AG10803 (cell line): ENCODE measurements at regions not wholly inside any gene's neighbourhood (a gene's known extent, or its start where the extent isn't known, plus 50 kb on each side); places are given as distances from the start of the nearest gene placed in this dataset.
"Not testable (repeated sequence)": the region's sequence is repeated elsewhere in the genome, so short reads cannot be mapped to it uniquely, and the experiment has no call there.

ENCODE experiments used
- DNase-seq: peaks from one replicate; pipeline ENCODE4 v3.0.0; 2010; ENCODE audit warnings: low read depth
- H3K4me3 ChIP-seq: 2 replicates; pipeline ENCODE4 v1.5.1; 2011; ENCODE audit warnings: mild to moderate bottlenecking, low read length, control low read depth
- TF ChIP-seq, protein P1 (sequence below): conservative IDR thresholded peaks from 2 replicates; pipeline ENCODE4 v1.5.1; 2011; ENCODE audit warnings: mild to moderate bottlenecking, low read length, control low read depth, inconsistent platforms

DNA sequence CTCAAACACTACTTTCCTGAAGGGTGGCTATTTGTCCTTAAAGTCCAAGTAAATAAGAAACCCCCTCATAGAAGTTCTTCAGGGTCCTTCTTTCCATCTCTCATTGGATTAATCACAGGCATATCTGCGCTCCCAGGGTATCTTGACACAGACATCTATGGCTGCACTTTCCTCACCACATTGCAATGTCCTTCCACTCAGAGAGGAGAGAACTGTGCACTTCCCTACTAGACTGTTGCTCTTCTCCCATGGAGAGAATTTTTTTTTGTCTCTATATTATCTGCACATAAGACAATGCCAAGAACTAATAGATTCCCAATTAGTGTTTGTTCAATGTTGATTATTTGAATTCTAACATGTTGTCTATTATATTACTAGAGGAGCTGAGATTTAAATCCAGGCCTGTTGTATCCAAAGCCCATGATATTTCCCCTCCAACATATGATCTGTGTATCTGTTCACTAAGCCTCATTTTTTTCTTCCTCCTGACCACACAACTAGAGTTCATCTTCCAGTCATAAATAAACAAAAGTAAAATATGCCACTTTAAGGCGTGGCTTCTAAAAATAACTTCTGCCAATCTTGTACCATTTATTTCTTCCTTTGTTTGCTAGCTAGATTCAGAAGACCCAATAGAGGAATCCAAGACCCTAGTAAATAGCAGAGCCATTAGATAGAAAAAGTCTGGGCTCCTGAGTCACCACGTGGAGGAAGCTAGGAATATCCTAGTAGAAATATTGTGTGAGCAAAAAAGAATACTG is 61.5 kb upstream of the FAM241A start:
- no peak for DNase-seq
- TF ChIP-seq, protein P1, sequence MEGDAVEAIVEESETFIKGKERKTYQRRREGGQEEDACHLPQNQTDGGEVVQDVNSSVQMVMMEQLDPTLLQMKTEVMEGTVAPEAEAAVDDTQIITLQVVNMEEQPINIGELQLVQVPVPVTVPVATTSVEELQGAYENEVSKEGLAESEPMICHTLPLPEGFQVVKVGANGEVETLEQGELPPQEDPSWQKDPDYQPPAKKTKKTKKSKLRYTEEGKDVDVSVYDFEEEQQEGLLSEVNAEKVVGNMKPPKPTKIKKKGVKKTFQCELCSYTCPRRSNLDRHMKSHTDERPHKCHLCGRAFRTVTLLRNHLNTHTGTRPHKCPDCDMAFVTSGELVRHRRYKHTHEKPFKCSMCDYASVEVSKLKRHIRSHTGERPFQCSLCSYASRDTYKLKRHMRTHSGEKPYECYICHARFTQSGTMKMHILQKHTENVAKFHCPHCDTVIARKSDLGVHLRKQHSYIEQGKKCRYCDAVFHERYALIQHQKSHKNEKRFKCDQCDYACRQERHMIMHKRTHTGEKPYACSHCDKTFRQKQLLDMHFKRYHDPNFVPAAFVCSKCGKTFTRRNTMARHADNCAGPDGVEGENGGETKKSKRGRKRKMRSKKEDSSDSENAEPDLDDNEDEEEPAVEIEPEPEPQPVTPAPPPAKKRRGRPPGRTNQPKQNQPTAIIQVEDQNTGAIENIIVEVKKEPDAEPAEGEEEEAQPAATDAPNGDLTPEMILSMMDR: no peak
- no peak overlapping the region for H3K4me3 ChIP-seq

DNA sequence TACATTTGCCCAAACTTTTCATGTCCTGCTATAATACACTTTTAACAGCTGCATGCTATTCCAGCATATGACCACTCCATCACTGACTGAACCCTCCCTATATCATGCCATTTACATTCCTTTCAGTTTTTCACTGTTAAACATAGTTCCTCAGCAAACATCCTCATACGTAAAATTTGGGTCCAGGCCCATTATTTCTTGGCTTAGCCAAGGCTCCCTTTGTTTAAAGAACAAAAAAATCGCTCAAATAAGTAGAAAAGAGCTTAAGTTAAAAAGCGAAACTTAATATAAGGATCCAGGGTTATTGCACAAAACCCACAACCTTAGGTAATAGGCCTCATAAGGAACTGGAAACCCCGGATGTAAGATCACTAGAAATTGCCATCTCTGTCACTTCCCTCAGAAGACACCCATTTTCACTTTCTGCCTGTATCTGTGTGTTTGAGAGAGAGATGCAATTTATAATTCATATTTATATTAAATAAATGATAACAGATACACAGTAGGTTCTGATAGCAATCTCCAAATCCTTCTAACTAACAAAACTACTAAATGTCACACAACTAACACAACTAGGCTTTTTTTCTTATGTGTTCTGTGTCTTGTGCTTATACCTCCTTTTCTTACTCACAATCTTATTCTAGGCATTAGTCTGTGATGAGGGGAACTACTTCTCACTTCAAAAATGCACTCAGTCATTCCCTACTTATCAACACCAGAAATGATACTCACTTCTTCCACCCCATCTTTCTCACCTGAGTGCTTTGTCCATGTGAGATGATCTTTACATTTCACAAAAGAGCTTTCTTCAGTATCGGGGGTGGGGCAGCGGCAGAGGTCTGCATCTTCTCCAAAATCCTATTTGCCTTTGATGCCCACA is 59.9 kb upstream of the FAM241A start:
- TF ChIP-seq, protein P1: no peak
- H3K4me3 ChIP-seq: no peak overlapping the region
- DNase-seq: no peak

DNA sequence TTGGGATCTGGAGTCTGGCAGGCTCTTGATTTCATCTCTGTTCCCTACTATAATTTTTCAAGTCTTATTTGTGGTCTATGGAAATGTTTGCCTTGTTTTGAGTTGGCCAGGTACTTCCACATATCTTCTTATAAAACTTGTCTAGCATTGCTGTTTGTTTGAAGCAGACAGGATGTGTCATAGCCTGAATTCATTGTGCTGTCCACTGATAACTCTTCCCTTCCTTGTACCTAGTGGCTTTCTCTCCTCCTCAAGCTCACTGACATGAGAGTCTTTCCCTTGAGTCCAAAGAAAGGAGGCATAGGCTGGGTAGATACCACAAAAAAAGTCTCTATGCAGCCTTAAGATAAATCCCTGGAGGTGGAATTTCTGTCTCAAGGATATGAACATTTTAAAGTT is 59.2 kb upstream of the FAM241A start:
- no peak overlapping the region for H3K4me3 ChIP-seq
- DNase-seq: no peak
- TF ChIP-seq, protein P1: no peak

DNA sequence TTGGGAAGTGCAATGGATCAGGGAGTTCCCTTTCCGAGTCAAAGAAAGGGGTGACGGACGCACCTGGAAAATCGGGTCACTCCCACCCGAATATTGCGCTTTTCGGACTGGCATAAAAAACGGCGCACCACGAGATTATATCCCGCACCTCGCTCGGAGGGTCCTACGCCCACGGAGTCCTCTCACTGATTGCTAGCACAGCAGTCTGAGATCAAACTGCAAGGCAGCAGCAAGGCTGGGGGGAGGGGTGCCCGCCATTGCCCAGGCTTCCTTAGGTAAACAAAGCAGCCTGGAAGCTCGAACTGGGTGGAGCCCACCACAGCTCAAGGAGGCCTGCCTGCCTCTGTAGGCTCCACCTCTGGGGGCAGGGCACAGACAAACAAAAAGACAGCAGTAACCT is 58.6 kb upstream of the FAM241A start:
- not testable (repeated sequence) for H3K4me3 ChIP-seq, DNase-seq

DNA sequence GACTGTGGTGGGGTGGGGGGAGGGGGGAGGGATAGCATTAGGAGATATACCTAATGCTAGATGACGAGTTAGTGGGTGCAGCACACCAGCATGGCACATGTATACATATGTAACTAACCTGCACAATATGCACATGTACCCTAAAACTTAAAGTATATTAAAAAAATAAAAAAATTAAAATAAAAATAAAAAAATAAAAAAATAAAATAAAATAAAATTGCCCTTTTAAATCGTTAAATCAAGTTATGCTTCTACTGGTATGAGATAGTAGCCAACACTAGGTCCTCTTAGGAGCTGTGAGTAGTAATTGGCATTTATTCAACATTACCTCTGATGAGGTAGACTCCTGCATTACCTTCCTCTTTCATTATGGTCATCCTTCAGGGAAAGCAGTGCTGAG is 52.9 kb upstream of the FAM241A start:
- not testable (repeated sequence) for DNase-seq, H3K4me3 ChIP-seq

DNA sequence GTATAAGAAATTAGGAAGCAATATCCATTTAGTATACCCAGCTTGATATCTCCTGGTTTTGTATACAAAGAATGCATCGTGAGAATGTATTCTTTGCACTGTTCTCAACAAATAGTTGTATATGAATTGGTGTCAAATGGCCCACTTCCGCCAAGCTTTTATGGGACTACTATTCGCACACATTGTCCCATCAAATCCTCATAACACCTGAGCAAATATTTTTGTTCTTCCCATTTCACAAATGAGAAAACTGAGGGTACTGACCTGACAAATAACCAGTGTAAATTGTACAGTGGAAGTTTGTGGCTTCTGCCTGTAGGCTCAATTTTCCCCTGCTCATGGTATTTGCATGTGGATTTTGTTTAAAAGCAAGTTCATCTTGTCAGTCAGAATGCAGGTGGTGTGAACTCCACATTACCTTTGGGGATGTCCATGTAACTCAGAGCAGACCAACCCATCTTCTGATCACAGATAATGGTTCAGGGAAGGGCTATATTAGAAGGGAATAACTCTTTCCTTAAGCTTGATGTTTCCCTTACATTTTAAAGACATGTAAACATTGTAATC is 51.5 kb upstream of the FAM241A start:
- no peak for DNase-seq
- TF ChIP-seq, protein P1: no peak
- no peak overlapping the region for H3K4me3 ChIP-seq

DNA sequence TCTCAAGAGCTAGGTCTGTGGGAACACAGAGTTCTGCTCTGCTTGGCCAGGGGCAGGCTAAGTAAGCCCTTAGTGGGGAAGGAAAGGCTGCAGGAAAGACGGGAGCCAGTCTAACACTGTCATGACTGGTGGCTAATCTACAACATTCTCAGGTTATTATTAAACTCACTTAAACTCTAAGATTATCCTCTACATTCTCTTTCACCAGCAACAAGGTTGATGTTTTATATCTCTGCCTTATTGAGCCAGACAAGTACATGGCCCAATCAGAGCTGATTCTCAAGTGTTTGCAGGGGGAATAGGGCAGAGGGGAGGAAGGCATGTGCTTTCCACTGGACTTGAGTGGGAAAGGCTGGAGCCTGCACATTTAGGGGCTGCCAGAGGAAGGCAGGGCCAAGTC is 50.9 kb upstream of the FAM241A start:
- TF ChIP-seq, protein P1: no peak
- H3K4me3 ChIP-seq: no peak overlapping the region
- no peak for DNase-seq
